IPS-11a (cell line): ENCODE measurements at regions not wholly inside any gene's neighbourhood (a gene's known extent, or its start where the extent isn't known, plus 50 kb on each side); places are given as distances from the start of the nearest gene placed in this dataset.
"Not testable (repeated sequence)": the region's sequence is repeated elsewhere in the genome, so short reads cannot be mapped to it uniquely, and the experiment has no call there.

Experiments used
- H3K4me3 ChIP-seq: one replicate; pipeline ENCODE4 v1.5.1; 2013; ENCODE audit warnings: low read depth, low read length, control low read depth

GRCh38 chrX:74180716-74181115, 123.3 kb upstream of the ZCCHC13 start:
- no peak overlapping the region for H3K4me3 ChIP-seq

GRCh38 chrX:74179990-74180389, 124.0 kb upstream of the ZCCHC13 start:
- no peak overlapping the region for H3K4me3 ChIP-seq

GRCh38 chrX:74179499-74179898, 124.5 kb upstream of the ZCCHC13 start:
- H3K4me3 ChIP-seq = no peak overlapping the region

DNA sequence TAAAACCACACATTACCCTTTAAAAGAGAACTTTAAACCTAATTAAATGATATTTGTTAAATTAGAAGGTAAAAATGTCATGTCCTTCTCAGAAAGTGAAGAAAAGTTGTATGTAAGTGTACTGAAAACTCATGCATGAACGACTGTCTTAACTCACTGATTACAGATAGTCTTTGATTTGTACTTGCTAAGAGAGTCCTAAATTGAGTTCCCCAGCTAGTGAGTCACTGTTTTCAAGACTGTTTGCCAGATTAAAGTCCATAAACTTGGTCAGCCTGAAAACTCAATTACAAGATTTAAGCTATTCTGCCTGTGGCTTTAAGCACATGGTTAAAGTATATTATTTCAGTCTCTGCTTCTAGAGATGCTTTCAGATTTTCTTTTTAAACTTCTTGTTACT, 124.9 kb upstream of the ZCCHC13 start:
- no peak overlapping the region for H3K4me3 ChIP-seq

- H3K4me3 ChIP-seq = no peak overlapping the region
Observed at GRCh38 chrX:74178536-74178935, 125.4 kb upstream of the ZCCHC13 start.

GRCh38 chrX:74171465-74171864, 132.5 kb upstream of the ZCCHC13 start:
- H3K4me3 ChIP-seq = no peak overlapping the region

- no peak overlapping the region for H3K4me3 ChIP-seq
Observed at GRCh38 chrX:74162199-74162598, 141.8 kb upstream of the ZCCHC13 start.

DNA sequence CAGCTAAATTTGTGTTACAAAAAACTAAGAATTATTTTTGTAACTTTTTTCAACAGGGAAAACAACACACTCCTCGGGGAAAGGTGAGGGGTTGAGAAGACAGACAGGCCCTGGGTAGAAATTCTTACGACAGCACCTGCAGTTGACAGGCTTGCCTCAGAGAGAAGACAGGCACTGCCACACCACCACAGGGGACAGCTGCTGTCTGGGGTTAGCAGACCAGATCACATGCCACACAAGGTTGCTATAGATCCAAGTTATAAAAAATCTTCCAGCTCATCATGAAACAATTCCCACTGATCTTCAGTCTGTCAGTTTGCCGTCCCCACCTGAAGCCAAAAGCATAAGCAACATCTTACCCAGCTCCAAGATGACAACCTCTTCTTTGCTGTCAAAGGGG, 143.2 kb upstream of the ZCCHC13 start:
- no peak overlapping the region for H3K4me3 ChIP-seq

DNA sequence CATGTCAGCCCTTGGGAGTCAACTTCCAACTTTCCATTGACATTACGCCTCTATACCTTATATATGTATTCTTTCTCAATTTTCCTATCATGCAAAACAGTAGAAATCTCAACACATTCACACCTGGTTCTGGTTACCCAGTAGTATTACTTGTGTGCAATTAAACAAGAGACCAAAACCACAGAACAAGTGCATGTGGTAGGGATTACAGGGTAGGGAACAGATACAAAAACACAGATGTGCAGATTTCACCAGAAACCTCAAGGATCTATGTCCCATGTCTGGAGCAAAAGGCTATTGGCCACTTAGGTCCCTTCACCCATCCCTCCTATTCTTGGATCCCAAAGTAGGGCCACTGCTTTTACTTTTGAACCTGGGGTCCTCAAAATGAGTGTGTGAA, 143.6 kb upstream of the ZCCHC13 start:
- no peak overlapping the region for H3K4me3 ChIP-seq

DNA sequence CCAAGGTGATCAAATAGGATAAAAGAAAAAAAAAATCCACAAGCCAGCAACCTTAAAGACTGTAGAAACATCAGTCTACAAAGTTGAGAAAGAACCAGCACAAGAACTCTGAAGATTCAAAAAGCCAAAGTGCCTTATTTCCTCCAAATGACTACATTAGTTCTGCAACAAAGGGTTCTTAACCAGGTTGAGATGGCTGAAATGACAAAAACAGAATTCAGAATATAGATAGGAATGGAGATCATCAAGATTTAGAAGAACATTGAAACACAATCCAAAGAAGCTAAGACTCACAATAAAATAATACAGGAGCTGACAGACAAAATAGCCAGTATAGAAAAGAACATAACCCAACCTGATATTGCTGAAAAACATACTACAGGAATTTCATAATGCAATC, 156.5 kb upstream of the ZCCHC13 start:
- no peak overlapping the region for H3K4me3 ChIP-seq

GRCh38 chrX:74138943-74139342, 165.0 kb upstream of the ZCCHC13 start:
- H3K4me3 ChIP-seq = no peak overlapping the region

- no peak overlapping the region for H3K4me3 ChIP-seq
Observed at GRCh38 chrX:74133156-74133796, 170.7 kb upstream of the ZCCHC13 start.

- no peak overlapping the region for H3K4me3 ChIP-seq
Observed at GRCh38 chrX:74132280-74132679, 171.7 kb upstream of the ZCCHC13 start.

DNA sequence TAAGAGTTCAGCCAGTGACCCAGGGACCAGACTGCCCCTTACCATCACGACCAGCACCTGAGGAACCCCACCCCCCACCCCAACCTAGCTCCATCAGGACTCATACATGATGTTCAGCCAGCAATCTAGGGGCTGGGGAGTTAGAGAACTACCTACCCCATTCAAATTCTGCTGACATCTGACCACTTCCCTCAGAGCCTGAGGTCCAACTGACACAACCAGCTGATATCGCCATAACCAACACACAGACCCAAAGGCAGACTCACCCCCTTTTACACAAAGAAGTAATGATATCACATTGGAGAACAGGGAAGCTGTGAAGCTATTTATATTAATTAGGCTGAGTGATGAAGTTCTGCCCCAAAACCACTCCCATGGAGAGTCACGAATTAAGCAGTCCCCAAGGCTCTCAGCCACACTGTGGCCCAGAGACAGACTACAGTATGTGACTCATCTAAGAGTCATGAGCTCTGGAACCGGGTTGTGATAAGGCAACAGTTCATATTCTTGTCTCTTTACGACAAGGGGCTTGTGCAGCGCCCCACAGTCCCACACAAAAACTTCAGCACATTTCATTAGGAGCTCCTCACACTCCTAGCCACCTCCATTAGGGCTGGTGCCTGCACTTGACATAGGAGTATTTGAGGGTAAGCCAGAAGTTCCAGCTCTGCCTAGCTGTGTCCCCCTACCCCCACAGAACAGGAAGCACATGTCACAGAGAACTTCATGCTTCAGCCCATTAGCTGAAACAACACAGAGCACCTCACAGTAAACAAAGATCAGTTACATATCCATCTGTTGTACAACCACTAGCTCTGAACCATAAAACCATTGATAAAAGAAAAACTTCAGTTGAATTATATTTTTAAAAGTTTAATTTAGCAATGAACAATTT, 184.7 kb upstream of the ZCCHC13 start:
- H3K4me3 ChIP-seq = no peak overlapping the region

- no peak overlapping the region for H3K4me3 ChIP-seq
Observed at GRCh38 chrX:74117962-74118902, 185.7 kb upstream of the ZCCHC13 start.

DNA sequence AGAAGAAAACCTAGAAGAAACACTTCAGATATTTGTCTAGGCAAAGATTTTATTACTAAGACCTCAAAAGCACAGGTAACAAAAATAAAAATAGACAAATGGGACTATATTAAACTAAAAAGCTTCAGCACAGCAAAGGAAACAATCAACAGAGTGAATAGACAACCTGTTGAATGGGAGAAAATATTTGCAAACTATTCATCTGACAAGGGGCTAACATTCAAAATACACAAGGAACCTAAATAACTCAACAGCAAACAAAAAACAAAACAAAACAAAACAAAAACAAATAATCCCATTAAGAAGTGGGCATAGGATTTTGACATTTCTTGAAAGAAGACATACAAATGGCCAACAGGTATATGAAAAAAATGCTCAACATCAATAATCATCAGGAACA, 192.7 kb upstream of the ZCCHC13 start:
- H3K4me3 ChIP-seq = no peak overlapping the region

DNA sequence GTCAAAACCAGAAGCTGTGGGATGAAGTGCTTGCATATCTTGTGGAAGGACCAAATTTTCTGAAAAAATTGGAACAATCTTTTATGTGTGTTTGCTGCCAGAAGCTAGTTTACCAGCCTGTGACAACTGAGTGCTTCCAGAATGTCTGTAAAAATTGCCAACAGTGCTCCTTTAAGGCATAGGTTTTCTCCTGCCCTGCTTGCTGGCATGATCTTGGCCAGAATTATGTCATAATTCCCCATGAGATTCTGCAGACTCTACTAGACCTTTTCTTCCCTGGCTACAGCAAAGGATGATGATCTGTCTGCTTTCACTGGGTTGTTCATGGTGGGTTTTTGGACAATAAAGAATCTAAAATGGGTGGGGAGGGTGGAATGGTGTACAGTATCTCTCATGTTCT, 196.3 kb upstream of the ZCCHC13 start:
- H3K4me3 ChIP-seq = no peak overlapping the region

DNA sequence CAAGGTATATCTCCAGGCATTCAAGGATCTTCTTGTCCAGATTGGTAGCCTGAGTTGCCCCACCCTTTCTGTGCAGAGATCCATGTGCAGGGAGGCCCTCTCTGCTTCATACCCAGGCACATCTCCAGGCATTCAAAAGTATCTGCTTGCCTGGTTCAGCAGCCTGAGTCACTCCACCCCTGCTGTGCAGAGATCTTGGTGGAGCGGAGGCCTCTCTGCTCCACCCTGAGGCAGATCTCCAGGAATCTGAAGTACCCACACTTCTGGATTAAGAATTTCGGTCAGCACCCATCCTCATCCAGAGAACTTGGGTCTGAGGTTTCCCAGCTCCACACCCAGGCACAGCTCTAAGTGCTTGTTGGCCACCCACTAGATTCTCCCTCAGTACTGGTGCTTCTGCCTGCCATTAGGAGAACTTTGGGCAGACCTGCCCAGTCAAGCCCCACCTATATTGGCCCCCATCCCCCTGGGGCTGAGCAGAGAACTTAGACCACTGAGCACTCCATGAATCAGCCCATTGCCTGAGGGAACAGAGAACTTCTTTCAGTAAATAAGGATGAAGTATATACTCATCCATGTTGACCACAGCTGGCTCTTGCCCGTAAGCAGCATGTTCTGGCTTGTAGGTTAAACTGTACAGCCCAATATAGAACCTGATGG, 199.5 kb upstream of the ZCCHC13 start:
- no peak overlapping the region for H3K4me3 ChIP-seq

DNA sequence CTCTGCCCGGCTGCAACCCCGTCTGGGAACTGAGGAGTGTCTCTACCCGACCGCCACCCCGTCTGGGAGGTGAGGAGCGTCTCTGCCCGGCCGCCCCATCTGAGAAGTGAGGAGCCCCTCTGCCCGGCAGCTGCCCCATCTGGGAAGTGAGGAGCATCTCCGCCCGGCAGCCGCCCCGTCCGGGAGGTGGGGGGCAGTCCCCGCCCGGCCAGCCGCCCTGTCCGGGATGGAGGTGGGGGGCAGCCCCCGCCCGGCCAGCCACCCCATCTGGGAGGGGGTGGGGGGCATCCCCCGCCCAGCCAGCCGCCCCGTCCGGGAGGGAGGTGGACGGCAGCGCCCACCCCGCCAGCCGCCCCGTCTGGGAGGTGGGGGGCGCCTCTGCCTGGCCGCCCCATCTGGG, 205.6 kb upstream of the ZCCHC13 start:
- H3K4me3 ChIP-seq = not testable (repeated sequence)

GRCh38 chrX:74090049-74090448, 213.9 kb upstream of the ZCCHC13 start:
- no peak overlapping the region for H3K4me3 ChIP-seq
